Ectodermal cell (in vitro differentiated cells): ENCODE measurements at regions not wholly inside any gene's neighbourhood (a gene's known extent, or its start where the extent isn't known, plus 50 kb on each side); places are given as distances from the start of the nearest gene placed in this dataset.

ENCODE experiments used
- H3K27ac ChIP-seq: 2 replicates; pipeline ENCODE4 v1.7.0; 2013; ENCODE audit warnings: mild to moderate bottlenecking, low read depth, low read length; ENCODE audit not compliant: insufficient read depth, poor library complexity, severe bottlenecking
- H3K27me3 ChIP-seq: 2 replicates; pipeline ENCODE4 v1.7.0; 2013; ENCODE audit warnings: mild to moderate bottlenecking, low read length; ENCODE audit not compliant: insufficient read depth, control insufficient read depth, poor library complexity, severe bottlenecking
- H3K36me3 ChIP-seq: one replicate; pipeline ENCODE4 v1.7.0; 2013; ENCODE audit warnings: low read length; ENCODE audit not compliant: control insufficient read depth, insufficient read depth
- H3K4me1 ChIP-seq: one replicate; pipeline ENCODE4 v1.7.0; 2013; ENCODE audit warnings: low read length; ENCODE audit not compliant: control insufficient read depth, insufficient read depth
- H3K4me3 ChIP-seq: 2 replicates; pipeline ENCODE4 v1.7.0; 2013; ENCODE audit warnings: low read depth, low read length, control low read depth; ENCODE audit not compliant: insufficient read depth
- H3K9me3 ChIP-seq: 2 replicates; pipeline ENCODE4 v1.7.0; 2013; ENCODE audit warnings: mild to moderate bottlenecking, low read length, moderate library complexity; ENCODE audit not compliant: control insufficient read depth
- WGBS, 2 experiments: methylation state at CpG; one replicate each; pipeline ENCODE4 v1.1.7; 2013; ENCODE audit warnings: missing lambda C conversion rate in 2 of 2; 5-methylcytosine and 5-hydroxymethylcytosine counted together

GRCh38 chr9:13627502-13627901 is 348.0 kb upstream of the MPDZ start:
- no peaks in the 10 kb centered on the region for H3K36me3 ChIP-seq
- no peaks in the 10 kb centered on the region for H3K9me3 ChIP-seq
- no peaks in the 10 kb centered on the region for H3K27me3 ChIP-seq
- H3K4me1 ChIP-seq = no peaks in the 10 kb centered on the region
- WGBS, 2 experiments = 95 to 96% methylated on average over 3 of the region's 3 CpGs
- no peak overlapping the region for H3K4me3 ChIP-seq
- H3K27ac ChIP-seq = no peak overlapping the region

- Histone ChIP-seq H3K27ac (no peak overlapping the region), H3K27me3 (no peaks in the 10 kb centered on the region), H3K4me3 (no peak overlapping the region), H3K9me3 (no peaks in the 10 kb centered on the region), H3K36me3 (no peaks in the 10 kb centered on the region), H3K4me1 (no peaks in the 10 kb centered on the region)
- WGBS, 2 experiments = 97 to 98% methylated on average over 3 of the region's 3 CpGs
Observed at GRCh38 chr9:13627071-13627470, 347.6 kb upstream of the MPDZ start.

- H3K27me3 ChIP-seq = no peaks in the 10 kb centered on the region
- no peaks in the 10 kb centered on the region for H3K4me1 ChIP-seq
- no peaks in the 10 kb centered on the region for H3K9me3 ChIP-seq
- H3K36me3 ChIP-seq = no peaks in the 10 kb centered on the region
- no peak overlapping the region for H3K27ac ChIP-seq
- H3K4me3 ChIP-seq = no peak overlapping the region
- WGBS, 2 experiments = 88 to 90% methylated on average over 1 of the region's 1 CpG
Observed at GRCh38 chr9:13626601-13627000, 347.1 kb upstream of the MPDZ start.

- Histone ChIP-seq H3K27me3 (no peaks in the 10 kb centered on the region), H3K27ac (no peak overlapping the region), H3K36me3 (no peaks in the 10 kb centered on the region), H3K4me3 (no peak overlapping the region), H3K9me3 (no peaks in the 10 kb centered on the region), H3K4me1 (no peaks in the 10 kb centered on the region)
- 89 to 95% methylated on average over 4 to 6 of the region's 6 CpGs for WGBS, 2 experiments
Observed at GRCh38 chr9:13621872-13622564, 342.5 kb upstream of the MPDZ start.

GRCh38 chr9:13616491-13617035 is 337.1 kb upstream of the MPDZ start:
- no peaks in the 10 kb centered on the region for H3K9me3 ChIP-seq
- H3K4me1 ChIP-seq = no peaks in the 10 kb centered on the region
- H3K4me3 ChIP-seq = no peak overlapping the region
- no peak overlapping the region for H3K27ac ChIP-seq
- H3K36me3 ChIP-seq = no peaks in the 10 kb centered on the region
- no peaks in the 10 kb centered on the region for H3K27me3 ChIP-seq
- 84 to 90% methylated on average over 1 to 2 of the region's 2 CpGs for WGBS, 2 experiments

GRCh38 chr9:13615660-13616490 is 336.4 kb upstream of the MPDZ start:
- H3K27me3 ChIP-seq = no peaks in the 10 kb centered on the region
- no peak overlapping the region for H3K27ac ChIP-seq
- 83% methylated on average over 7 of the region's 7 CpGs for WGBS, 2 experiments
- no peaks in the 10 kb centered on the region for H3K36me3 ChIP-seq
- H3K4me3 ChIP-seq = no peak overlapping the region
- H3K9me3 ChIP-seq = no peaks in the 10 kb centered on the region
- no peaks in the 10 kb centered on the region for H3K4me1 ChIP-seq

GRCh38 chr9:13614060-13614459 is 334.6 kb upstream of the MPDZ start:
- Histone ChIP-seq H3K27ac (no peak overlapping the region), H3K9me3 (no peaks in the 10 kb centered on the region), H3K4me3 (no peak overlapping the region), H3K27me3 (no peaks in the 10 kb centered on the region), H3K36me3 (no peaks in the 10 kb centered on the region), H3K4me1 (no peaks in the 10 kb centered on the region)
- 96 to 100% methylated on average over 3 of the region's 4 CpGs for WGBS, 2 experiments

GRCh38 chr9:13613296-13613695 is 333.8 kb upstream of the MPDZ start:
- Histone ChIP-seq H3K27ac (no peak overlapping the region), H3K36me3 (no peaks in the 10 kb centered on the region), H3K9me3 (no peaks in the 10 kb centered on the region), H3K27me3 (no peaks in the 10 kb centered on the region), H3K4me1 (peaks cover 6% of the 10 kb centered on the region), H3K4me3 (no peak overlapping the region)
- 100% methylated on average over 1 of the region's 2 CpGs; no CpG with 5 or more reads in 1 of the 2 experiments for WGBS, 2 experiments

- Histone ChIP-seq H3K36me3 (no peaks in the 10 kb centered on the region), H3K27me3 (no peaks in the 10 kb centered on the region), H3K9me3 (no peaks in the 10 kb centered on the region), H3K4me1 (peaks cover 16% of the 10 kb centered on the region), H3K4me3 (no peak overlapping the region), H3K27ac (peak overlapping the region; percentile 11)
- 53 to 62% methylated on average over 6 of the region's 6 CpGs for WGBS, 2 experiments
Observed at GRCh38 chr9:13608451-13608850, 329.0 kb upstream of the MPDZ start.
